ENCODE measurements at regions not wholly inside any gene's neighbourhood (a gene's known extent, or its start where the extent isn't known, plus 50 kb on each side); places are given as distances from the start of the nearest gene placed in this dataset.

GRCh38 chr20:19143890-19144289, 68.6 kb upstream of the SLC24A3 start:
- no peak overlapping the region for H3K4me2 ChIP-seq (ENCODE audit: insufficient read depth, low read length)
- no peaks in the 10 kb centered on the region for H3K27me3 ChIP-seq (ENCODE audit: insufficient read depth, low read length)
- H3K36me3 ChIP-seq (ENCODE audit: insufficient read depth, low read length) = no peaks in the 10 kb centered on the region
- no peaks in the 10 kb centered on the region for H4K20me1 ChIP-seq (ENCODE audit: insufficient read depth, low read length)
- H3K9me3 ChIP-seq (ENCODE audit: low read depth, low read length) = no peaks in the 10 kb centered on the region
- no peak for DNase-seq (ENCODE audit: insufficient read length, low spot score, missing footprints)
- TF ChIP-seq CTCF (IDR thresholded peaks at IDR 0.05; ENCODE audit: extremely low read depth, low read depth, low read length) = no peak
- H3K4me1 ChIP-seq (ENCODE audit: insufficient read depth, low read length) = no peaks in the 10 kb centered on the region
- no peaks in the 10 kb centered on the region for H3K79me2 ChIP-seq (ENCODE audit: insufficient read depth, low read length)
- no peak overlapping the region for H3K4me3 ChIP-seq (ENCODE audit: insufficient read depth, low read length)
- no peak overlapping the region for H2AFZ ChIP-seq (ENCODE audit: low read length)
- no peak overlapping the region for H3K27ac ChIP-seq (ENCODE audit: low read depth, low read length)

- TF ChIP-seq CTCF (IDR thresholded peaks at IDR 0.05; ENCODE audit: extremely low read depth, low read depth, low read length) = no peak
- Histone ChIP-seq H2AFZ (ENCODE audit: low read length) (no peak overlapping the region), H3K27ac (ENCODE audit: low read depth, low read length) (no peak overlapping the region), H4K20me1 (ENCODE audit: insufficient read depth, low read length) (no peaks in the 10 kb centered on the region), H3K36me3 (ENCODE audit: insufficient read depth, low read length) (no peaks in the 10 kb centered on the region), H3K4me3 (ENCODE audit: insufficient read depth, low read length) (no peak overlapping the region), H3K4me2 (ENCODE audit: insufficient read depth, low read length) (no peak overlapping the region), H3K4me1 (ENCODE audit: insufficient read depth, low read length) (no peaks in the 10 kb centered on the region), H3K9me3 (ENCODE audit: low read depth, low read length) (no peaks in the 10 kb centered on the region), H3K79me2 (ENCODE audit: insufficient read depth, low read length) (no peaks in the 10 kb centered on the region), H3K27me3 (ENCODE audit: insufficient read depth, low read length) (no peaks in the 10 kb centered on the region)
- no peak for DNase-seq (ENCODE audit: insufficient read length, low spot score, missing footprints)
These were observed 51.1 kb upstream of the SLC24A3 start for GRCh38 chr20:19161336-19161735.
